NCI-H2107 treated with DMSO at 0.1 percent for 48 hours (cell line): ENCODE measurements at regions not wholly inside any gene's neighbourhood (a gene's known extent, or its start where the extent isn't known, plus 50 kb on each side); places are given as distances from the start of the nearest gene placed in this dataset.

Experiments
- DNase-seq: peaks from one replicate; lab custom pipeline; 2025; ENCODE audit not compliant: unreplicated experiment; lab: John Stamatoyannopoulos, UW

DNA sequence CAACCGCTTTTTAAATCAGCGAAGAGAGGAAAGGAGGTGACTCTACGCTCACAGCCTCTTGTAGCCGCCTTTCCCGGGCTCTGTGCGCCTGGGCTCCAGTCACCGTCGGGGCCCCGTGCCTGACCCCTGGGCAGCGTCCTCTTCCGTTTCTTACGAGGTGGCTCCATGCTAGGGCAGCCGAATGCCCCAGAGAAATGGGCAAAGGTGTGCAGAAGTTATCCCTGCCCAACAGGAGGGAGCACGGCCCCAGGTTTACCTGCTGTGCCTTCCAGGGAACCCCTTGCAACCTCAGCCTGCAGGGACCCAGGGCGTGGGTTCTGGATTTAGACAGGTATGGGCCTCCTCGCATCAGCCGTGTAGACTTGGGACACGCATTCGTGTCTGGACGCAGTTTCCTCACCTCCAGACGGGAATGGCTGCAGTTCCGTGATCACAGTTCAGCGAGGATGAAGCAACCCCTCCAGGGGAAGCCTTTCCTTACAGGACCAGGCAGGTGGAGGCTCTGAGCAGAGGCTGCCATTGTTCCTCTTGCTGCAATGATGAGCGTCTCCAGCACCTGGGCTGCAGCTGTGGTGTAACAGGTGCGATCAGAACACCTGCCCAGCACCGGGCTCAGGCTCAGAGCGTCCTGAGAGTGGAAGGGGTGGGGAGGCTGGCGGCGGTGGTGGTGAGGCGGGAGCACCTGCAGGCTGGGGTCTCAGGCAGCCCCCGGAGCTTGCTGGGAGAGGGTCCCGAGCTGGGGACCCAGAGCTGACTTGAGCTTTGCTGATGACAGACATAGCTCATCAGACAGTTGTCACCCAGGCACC is 81.3 kb upstream of the BHLHE23 start:
- DNase-seq = peak; percentile 30

DNA sequence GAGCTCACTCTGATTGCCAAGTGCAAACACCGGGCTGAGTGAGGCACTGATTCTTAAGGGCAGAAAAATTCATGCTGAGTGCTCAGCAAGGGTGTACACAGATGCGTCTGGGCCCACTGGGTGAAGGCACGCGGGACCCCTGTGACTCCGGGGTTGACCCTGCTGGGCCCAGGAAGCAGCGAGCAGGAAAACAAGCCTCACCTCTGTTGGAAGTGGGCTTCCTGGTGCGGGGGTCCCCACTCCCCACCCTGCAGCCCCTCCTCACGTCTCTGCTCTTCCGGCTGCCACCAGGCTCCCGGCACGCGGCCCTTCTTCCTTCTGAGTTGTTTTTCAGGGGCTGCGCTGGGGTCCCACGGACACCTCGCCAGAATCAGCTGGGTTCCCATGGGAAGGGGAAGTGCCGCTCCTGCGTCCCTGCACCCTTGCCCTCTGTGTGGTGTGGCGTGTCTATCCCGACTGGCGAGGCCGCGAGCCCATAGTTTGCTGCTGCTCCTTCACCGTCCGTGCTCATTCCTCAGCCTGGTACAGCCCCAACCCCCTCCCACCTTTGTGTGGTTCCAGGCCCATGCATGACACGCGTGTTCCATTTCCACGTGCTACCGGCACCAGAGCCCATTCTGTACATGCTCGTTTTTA is 80.6 kb upstream of the BHLHE23 start:
- DNase-seq = no peak

GRCh38 chr20:63086421-63087235 is 79.9 kb upstream of the BHLHE23 start:
- no peak for DNase-seq

GRCh38 chr20:63085151-63085861 is 78.5 kb upstream of the BHLHE23 start:
- no peak for DNase-seq

DNA sequence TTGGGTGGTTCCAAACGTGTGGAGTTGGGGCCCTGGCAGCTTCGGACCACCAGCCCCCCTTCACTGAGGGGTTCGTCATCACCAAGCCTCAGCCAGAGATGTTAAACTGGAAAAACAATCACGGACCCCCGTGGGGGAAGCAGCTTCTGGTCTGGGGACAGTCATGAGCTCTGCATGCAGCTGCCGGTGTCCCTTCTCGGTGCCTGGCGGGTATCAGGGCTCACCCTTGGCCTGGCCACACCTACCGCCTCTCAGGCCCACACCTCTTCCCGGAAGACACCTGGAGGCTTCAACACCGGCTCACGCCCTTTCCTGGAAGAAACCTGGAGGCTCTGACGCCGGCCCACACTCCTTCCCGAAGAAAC is 77.8 kb upstream of the BHLHE23 start:
- DNase-seq = no peak

DNA sequence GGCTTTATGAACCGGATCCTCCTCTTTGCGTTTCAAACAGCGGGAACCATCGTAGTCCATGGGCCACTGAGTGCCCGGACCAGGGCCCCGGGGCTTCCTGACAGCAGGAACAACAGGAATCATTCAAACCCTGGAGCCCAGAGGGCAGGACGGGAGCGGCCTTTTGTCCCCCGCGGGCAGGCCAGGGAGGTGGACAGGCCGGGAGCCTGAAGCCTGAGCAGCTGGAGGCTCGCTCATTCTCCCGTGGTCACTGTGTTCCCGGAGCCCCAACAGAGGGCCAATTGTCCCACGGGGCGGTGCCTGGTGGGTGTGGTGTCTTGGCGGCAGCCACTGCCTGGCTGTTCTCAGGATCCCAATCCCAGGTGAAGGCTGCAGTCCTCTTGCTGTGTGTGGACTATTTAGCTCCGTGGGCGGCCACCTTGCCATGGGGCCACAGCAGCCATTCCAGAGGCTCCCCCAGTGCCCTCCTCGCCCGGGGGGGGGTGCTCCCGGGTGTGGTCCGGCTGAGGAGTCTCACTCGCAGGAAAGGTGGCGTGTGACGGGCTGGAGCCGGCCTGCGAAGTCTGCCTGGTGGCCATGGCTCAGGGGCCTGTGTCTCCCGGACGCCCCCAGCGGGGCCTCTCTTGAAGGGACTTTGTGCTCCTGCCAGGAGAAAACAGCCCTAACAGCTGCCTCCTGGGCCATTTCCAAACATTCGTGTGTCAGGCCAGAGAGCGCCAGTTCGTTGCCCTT is 77.2 kb upstream of the BHLHE23 start:
- no peak for DNase-seq

GRCh38 chr20:63082939-63083735 is 76.4 kb upstream of the BHLHE23 start:
- no peak for DNase-seq

- no peak for DNase-seq
Observed at GRCh38 chr20:63082308-63082938, 75.7 kb upstream of the BHLHE23 start.

- no peak for DNase-seq
Observed at GRCh38 chr20:63081831-63082230, 75.1 kb upstream of the BHLHE23 start.

- DNase-seq = no peak
Observed at GRCh38 chr20:63081351-63081750, 74.6 kb upstream of the BHLHE23 start.

DNA sequence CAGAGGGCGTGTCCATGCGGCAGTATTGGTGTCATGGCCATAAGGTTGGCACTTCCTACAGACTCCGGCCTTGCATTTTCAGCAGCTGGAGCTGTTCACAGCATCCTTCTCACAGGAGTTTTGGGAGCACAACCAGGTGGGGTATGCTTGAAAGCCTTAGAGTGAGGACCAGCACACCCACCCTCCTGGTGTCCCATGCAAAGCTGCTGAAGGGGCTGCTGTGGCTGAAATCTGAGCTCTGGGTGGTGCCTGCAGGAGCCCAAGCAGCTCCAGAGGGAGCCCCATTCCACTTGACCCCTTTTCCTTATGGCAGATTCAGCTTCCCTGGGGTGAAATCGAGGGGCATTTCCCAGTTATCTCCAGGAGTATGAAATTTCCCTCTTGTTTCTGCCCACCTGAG is 74.0 kb upstream of the BHLHE23 start:
- DNase-seq = no peak

GRCh38 chr20:63080411-63080810 is 73.6 kb upstream of the BHLHE23 start:
- no peak for DNase-seq

GRCh38 chr20:63079971-63080370 is 73.2 kb upstream of the BHLHE23 start:
- DNase-seq = no peak

- no peak for DNase-seq
Observed at GRCh38 chr20:63077705-63078104, 70.9 kb upstream of the BHLHE23 start.

DNA sequence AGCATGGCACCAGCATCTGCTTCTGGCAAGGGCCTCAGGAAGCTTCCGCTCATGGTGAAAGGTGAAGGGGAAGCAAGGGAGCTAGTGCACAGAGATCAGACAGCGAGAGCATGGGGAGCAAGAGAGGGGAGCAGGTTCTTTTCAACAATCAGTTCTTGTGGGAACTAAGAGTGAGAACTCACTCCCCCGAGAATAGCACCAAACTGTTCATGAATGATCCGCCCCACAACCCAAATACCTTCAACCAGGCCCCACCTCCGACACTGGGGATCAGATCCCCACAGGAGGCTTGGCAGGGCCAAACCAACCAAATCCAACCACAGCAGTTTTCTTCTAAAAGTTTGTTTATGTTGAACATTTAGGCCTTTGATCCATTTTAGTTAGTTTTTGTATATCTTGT is 69.7 kb upstream of the BHLHE23 start:
- DNase-seq = no peak

DNA sequence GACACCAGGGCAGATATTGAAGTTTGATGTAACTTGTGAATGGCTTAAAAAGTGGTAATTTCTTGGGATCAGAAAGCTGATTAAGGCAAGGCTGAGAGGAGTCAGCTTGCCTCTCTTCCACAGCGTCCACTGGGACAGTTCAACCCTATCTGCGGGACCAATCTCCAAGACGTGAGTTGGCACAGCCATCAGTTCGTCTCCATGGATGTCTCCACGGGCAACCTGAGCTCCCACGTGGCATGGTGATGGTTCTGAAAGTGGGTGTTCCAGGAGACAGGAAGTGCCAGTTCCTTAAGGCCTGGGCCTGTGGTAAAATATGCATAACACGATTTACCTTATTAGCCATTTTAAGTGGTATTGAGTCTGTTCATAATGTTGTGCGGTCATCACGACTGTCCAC is 67.9 kb upstream of the BHLHE23 start:
- DNase-seq = no peak

GRCh38 chr20:63074182-63074581 is 67.4 kb upstream of the BHLHE23 start:
- DNase-seq = no peak

GRCh38 chr20:63073738-63074065 is 66.9 kb upstream of the BHLHE23 start:
- DNase-seq = no peak

- no peak for DNase-seq
Observed at GRCh38 chr20:63072991-63073737, 66.4 kb upstream of the BHLHE23 start.
